ENCODE measurements at regions not wholly inside any gene's neighbourhood (a gene's known extent, or its start where the extent isn't known, plus 50 kb on each side); places are given as distances from the start of the nearest gene placed in this dataset.
"Not testable (repeated sequence)": the region's sequence is repeated elsewhere in the genome, so short reads cannot be mapped to it uniquely, and the experiment has no call there.

GRCh38 chr16:34001961-34002360 is 542.5 kb downstream of the TP53TG3F start:
- not testable (repeated sequence) for TF ChIP-seq MTA2 (IDR thresholded peaks at IDR 0.05; ENCODE audit: low read depth); SMC3 (IDR thresholded peaks at IDR 0.05; ENCODE audit: borderline replicate concordance, low read length); ASH2L (IDR thresholded peaks at IDR 0.05; ENCODE audit: borderline replicate concordance, low read depth)
- TF ChIP-seq, protein P1, sequence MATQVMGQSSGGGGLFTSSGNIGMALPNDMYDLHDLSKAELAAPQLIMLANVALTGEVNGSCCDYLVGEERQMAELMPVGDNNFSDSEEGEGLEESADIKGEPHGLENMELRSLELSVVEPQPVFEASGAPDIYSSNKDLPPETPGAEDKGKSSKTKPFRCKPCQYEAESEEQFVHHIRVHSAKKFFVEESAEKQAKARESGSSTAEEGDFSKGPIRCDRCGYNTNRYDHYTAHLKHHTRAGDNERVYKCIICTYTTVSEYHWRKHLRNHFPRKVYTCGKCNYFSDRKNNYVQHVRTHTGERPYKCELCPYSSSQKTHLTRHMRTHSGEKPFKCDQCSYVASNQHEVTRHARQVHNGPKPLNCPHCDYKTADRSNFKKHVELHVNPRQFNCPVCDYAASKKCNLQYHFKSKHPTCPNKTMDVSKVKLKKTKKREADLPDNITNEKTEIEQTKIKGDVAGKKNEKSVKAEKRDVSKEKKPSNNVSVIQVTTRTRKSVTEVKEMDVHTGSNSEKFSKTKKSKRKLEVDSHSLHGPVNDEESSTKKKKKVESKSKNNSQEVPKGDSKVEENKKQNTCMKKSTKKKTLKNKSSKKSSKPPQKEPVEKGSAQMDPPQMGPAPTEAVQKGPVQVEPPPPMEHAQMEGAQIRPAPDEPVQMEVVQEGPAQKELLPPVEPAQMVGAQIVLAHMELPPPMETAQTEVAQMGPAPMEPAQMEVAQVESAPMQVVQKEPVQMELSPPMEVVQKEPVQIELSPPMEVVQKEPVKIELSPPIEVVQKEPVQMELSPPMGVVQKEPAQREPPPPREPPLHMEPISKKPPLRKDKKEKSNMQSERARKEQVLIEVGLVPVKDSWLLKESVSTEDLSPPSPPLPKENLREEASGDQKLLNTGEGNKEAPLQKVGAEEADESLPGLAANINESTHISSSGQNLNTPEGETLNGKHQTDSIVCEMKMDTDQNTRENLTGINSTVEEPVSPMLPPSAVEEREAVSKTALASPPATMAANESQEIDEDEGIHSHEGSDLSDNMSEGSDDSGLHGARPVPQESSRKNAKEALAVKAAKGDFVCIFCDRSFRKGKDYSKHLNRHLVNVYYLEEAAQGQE (IDR thresholded peaks at IDR 0.05; ENCODE audit: low read depth, low read length) = not testable (repeated sequence)
